Hippocampal formation (tissue), 2 donors: ENCODE measurements at regions not wholly inside any gene's neighbourhood (a gene's known extent, or its start where the extent isn't known, plus 50 kb on each side); places are given as distances from the start of the nearest gene placed in this dataset.
"Not testable (repeated sequence)": the region's sequence is repeated elsewhere in the genome, so short reads cannot be mapped to it uniquely, and the experiment has no call there.

Experiments
- DNase-seq, 2 donors: peaks; one replicate each; lab custom pipeline; 2025; lab: John Stamatoyannopoulos, UW

- no peak for DNase-seq
Measured at GRCh38 chr3:82761858-82762257, 1000.4 kb upstream of the GBE1 start.

GRCh38 chr3:82745544-82745943, 984.1 kb upstream of the GBE1 start:
- DNase-seq, result no peak

GRCh38 chr3:82743196-82743595, 981.8 kb upstream of the GBE1 start:
- DNase-seq, result no peak

GRCh38 chr3:82741346-82741745, 979.9 kb upstream of the GBE1 start:
- no peak for DNase-seq

GRCh38 chr3:82739390-82739789, 977.9 kb upstream of the GBE1 start:
- DNase-seq, result no peak

- DNase-seq, result no peak
Measured at GRCh38 chr3:82736696-82737277, 975.3 kb upstream of the GBE1 start.

- no peak for DNase-seq
Measured at GRCh38 chr3:82715091-82715856, 953.8 kb upstream of the GBE1 start.

GRCh38 chr3:82707035-82707434, 945.6 kb upstream of the GBE1 start:
- no peak for DNase-seq

- DNase-seq, result no peak
Measured at GRCh38 chr3:82685761-82686160, 924.3 kb upstream of the GBE1 start.

GRCh38 chr3:82676356-82677026, 915.0 kb upstream of the GBE1 start:
- no peak for DNase-seq

- no peak for DNase-seq
Measured at GRCh38 chr3:82672966-82673365, 911.5 kb upstream of the GBE1 start.

- DNase-seq, result no peak
Measured at GRCh38 chr3:82671466-82671865, 910.0 kb upstream of the GBE1 start.

- no peak for DNase-seq
Measured at GRCh38 chr3:82654708-82655107, 893.3 kb upstream of the GBE1 start.

- DNase-seq, result no peak
Measured at GRCh38 chr3:82643948-82644347, 882.5 kb upstream of the GBE1 start.

- no peak for DNase-seq
Measured at GRCh38 chr3:82641701-82642100, 880.3 kb upstream of the GBE1 start.

- no peak for DNase-seq
Measured at GRCh38 chr3:82640254-82640653, 878.8 kb upstream of the GBE1 start.

- DNase-seq, result no peak
Measured at GRCh38 chr3:82637574-82637973, 876.1 kb upstream of the GBE1 start.

GRCh38 chr3:82636177-82636576, 874.7 kb upstream of the GBE1 start:
- DNase-seq, result no peak

- DNase-seq, result no peak
Measured at GRCh38 chr3:82633319-82633718, 871.9 kb upstream of the GBE1 start.

- no peak for DNase-seq
Measured at GRCh38 chr3:82629937-82630336, 868.5 kb upstream of the GBE1 start.

GRCh38 chr3:82628385-82629014, 867.1 kb upstream of the GBE1 start:
- no peak for DNase-seq

- no peak for DNase-seq
Measured at GRCh38 chr3:82627733-82628132, 866.3 kb upstream of the GBE1 start.

- DNase-seq, result not testable (repeated sequence)
Measured at GRCh38 chr3:82620744-82621143, 859.3 kb upstream of the GBE1 start.
